Peyer's patch (tissue), 4 donors: ENCODE measurements at regions not wholly inside any gene's neighbourhood (a gene's known extent, or its start where the extent isn't known, plus 50 kb on each side); places are given as distances from the start of the nearest gene placed in this dataset.
"Not testable (repeated sequence)": the region's sequence is repeated elsewhere in the genome, so short reads cannot be mapped to it uniquely, and the experiment has no call there.

ENCODE experiments used
- DNase-seq, 3 donors: peaks; one replicate each; pipeline ENCODE4 v3.0.0-alpha.2; 2017 to 2019
- H3K27ac ChIP-seq, 4 donors: fragments of 200-600 bp; sonication (generic); one replicate each; pipeline ENCODE4 v1.5.1; 2016 to 2019
- H3K27me3 ChIP-seq, 2 donors: fragments of 200-600 bp; sonication (generic); one replicate each; pipeline ENCODE4 v1.5.1; 2019
- H3K36me3 ChIP-seq, 3 donors: fragments of 200-600 bp; sonication (generic); one replicate each; pipeline ENCODE4 v1.5.1; 2016 to 2019
- H3K4me1 ChIP-seq, 4 donors: fragments of 200-600 bp; sonication (generic); one replicate each; pipeline ENCODE4 v1.5.1; 2016 to 2019
- H3K4me3 ChIP-seq, 4 donors: fragments of 200-600 bp; sonication (generic); 1 replicate in 3 of 4; 2 replicates in 1 of 4; pipeline ENCODE4 v1.5.1; 2016 to 2019; ENCODE audit warnings: mild to moderate bottlenecking in 1 of 4
- H3K9me3 ChIP-seq, 4 donors: fragments of 200-600 bp; sonication (generic); one replicate each; pipeline ENCODE4 v1.5.1; 2016 to 2019; ENCODE audit warnings: mild to moderate bottlenecking in 1 of 4
- CTCF ChIP-seq, 6 experiments: fragments of 450-650 bp in 4 of 6; fragments of 200-600 bp in 2 of 6; sonication (generic) in 1 of 6; IDR thresholded peaks; one replicate each; pipeline ENCODE4 v1.5.1; 2017 to 2019; ENCODE audit warnings: antibody characterized with exemption in 6 of 6, mild to moderate bottlenecking in 3 of 6, moderate library complexity in 1 of 6
- POLR2A ChIP-seq, 2 donors: fragments of 450-650 bp; IDR thresholded peaks; one replicate each; pipeline ENCODE4 v1.5.1; 2017; ENCODE audit warnings: antibody characterized with exemption in 2 of 2, mild to moderate bottlenecking in 2 of 2, moderate library complexity in 2 of 2

DNA sequence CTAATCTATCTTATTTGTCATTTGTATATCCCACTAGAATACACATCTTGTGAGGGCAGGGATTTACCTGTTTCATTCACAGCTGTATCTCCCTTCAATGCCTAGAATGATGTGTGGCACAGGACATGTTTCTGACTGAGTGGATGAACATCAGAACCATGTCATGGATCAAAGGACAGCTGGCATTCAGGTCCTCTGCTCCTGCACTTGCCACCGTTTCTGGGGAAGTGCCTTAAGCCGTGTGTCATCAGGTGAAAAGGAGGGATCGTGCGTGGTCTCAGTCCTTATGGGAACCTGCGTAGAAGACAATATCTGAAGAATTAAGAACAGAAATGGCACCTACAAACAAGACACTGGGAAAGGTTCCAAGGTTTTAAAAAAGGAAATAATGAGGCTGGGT lies 206.1 kb upstream of the GATA6 start:
- no peak for DNase-seq
- TF ChIP-seq POLR2A (IDR thresholded peaks at IDR 0.05) (no peak), CTCF (IDR thresholded peaks at IDR 0.05) (no peak)
- Histone ChIP-seq H3K4me1 (no peaks in the 10 kb centered on the region), H3K36me3 (no peaks in the 10 kb centered on the region), H3K27me3 (no peaks in the 10 kb centered on the region), H3K4me3 (no peak overlapping the region), H3K9me3 (no peaks in the 10 kb centered on the region), H3K27ac (no peak overlapping the region)

- Histone ChIP-seq H3K4me3 (no peak overlapping the region), H3K27ac (no peak overlapping the region), H3K9me3 (no peaks in the 10 kb centered on the region), H3K27me3 (no peaks in the 10 kb centered on the region), H3K4me1 (no peaks in the 10 kb centered on the region), H3K36me3 (no peaks in the 10 kb centered on the region)
- TF ChIP-seq CTCF (IDR thresholded peaks at IDR 0.05), result no peak
- TF ChIP-seq POLR2A (IDR thresholded peaks at IDR 0.05), result no peak
- DNase-seq, result no peak
These were observed 201.1 kb upstream of the GATA6 start for GRCh38 chr18:21968338-21968737.

GRCh38 chr18:21972281-21972680 lies 197.1 kb upstream of the GATA6 start:
- TF ChIP-seq POLR2A (IDR thresholded peaks at IDR 0.05) (no peak), CTCF (IDR thresholded peaks at IDR 0.05) (no peak)
- no peak overlapping the region for H3K27ac ChIP-seq
- no peak overlapping the region for H3K4me3 ChIP-seq
- H3K4me1 ChIP-seq, result no peaks in the 10 kb centered on the region
- no peaks in the 10 kb centered on the region for H3K36me3 ChIP-seq
- H3K27me3 ChIP-seq, result no peaks in the 10 kb centered on the region
- H3K9me3 ChIP-seq, result no peaks in the 10 kb centered on the region
- DNase-seq, result no peak

- not testable (repeated sequence) for H3K4me1 ChIP-seq, H3K9me3 ChIP-seq, DNase-seq, H3K27me3 ChIP-seq, H3K4me3 ChIP-seq, H3K36me3 ChIP-seq, H3K27ac ChIP-seq
These were observed 193.4 kb upstream of the GATA6 start for GRCh38 chr18:21975954-21976353.

- no peaks in the 10 kb centered on the region for H3K36me3 ChIP-seq
- H3K4me3 ChIP-seq, result no peak overlapping the region
- H3K27ac ChIP-seq, result no peak overlapping the region
- TF ChIP-seq CTCF (IDR thresholded peaks at IDR 0.05) (no peak), POLR2A (IDR thresholded peaks at IDR 0.05) (no peak)
- no peaks in the 10 kb centered on the region for H3K9me3 ChIP-seq
- H3K27me3 ChIP-seq, result no peaks in the 10 kb centered on the region
- DNase-seq, result no peak
- H3K4me1 ChIP-seq, result no peaks in the 10 kb centered on the region
These were observed 190.7 kb upstream of the GATA6 start for GRCh38 chr18:21978546-21979170.

DNA sequence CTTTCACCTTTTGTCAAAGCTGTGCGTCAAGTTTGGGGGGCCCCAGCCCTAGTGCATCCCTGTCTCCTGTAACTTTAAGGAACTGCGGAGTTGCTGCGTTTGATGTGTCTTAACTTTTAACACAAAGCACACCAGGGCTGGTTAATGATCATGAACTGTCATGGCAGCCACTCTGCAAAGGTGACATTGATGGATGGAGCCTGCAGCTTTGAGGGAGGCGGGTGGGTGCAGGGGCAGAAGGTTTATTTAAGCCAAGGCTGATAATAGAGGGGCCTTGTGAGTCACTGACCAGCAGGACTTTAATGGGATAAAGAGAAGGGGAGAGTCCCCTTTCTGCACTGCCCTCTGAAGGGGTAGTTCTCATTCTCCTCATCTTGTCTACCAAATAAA lies 190.2 kb upstream of the GATA6 start:
- Histone ChIP-seq H3K4me3 (no peak overlapping the region), H3K4me1 (no peaks in the 10 kb centered on the region), H3K27ac (no peak overlapping the region), H3K27me3 (no peaks in the 10 kb centered on the region), H3K36me3 (no peaks in the 10 kb centered on the region), H3K9me3 (no peaks in the 10 kb centered on the region)
- DNase-seq, result no peak
- TF ChIP-seq CTCF (IDR thresholded peaks at IDR 0.05) (no peak), POLR2A (IDR thresholded peaks at IDR 0.05) (no peak)
